Cardiac fibroblast (primary cell): ENCODE measurements at regions not wholly inside any gene's neighbourhood (a gene's known extent, or its start where the extent isn't known, plus 50 kb on each side); places are given as distances from the start of the nearest gene placed in this dataset.

Experiments used
- DNase-seq, 2 donors: peaks; one replicate each; pipeline versions ENCODE4 v3.0.0 to v3.0.0-alpha.2; 2010; ENCODE audit warnings: low read depth in 2 of 2
- H3K4me3 ChIP-seq, 2 donors: replicated peaks in 1 of 2; 1 replicate in 1 of 2; 2 replicates in 1 of 2; pipeline ENCODE4 v1.5.1; 2011; ENCODE audit warnings: low read depth in 2 of 2, low read length in 2 of 2, mild to moderate bottlenecking in 2 of 2, moderate library complexity in 1 of 2
- TF ChIP-seq, protein P1 (sequence below): IDR thresholded peaks from one replicate; pipeline ENCODE4 v1.5.1; 2011; ENCODE audit warnings: low read depth, mild to moderate bottlenecking, low read length, inconsistent platforms

DNA sequence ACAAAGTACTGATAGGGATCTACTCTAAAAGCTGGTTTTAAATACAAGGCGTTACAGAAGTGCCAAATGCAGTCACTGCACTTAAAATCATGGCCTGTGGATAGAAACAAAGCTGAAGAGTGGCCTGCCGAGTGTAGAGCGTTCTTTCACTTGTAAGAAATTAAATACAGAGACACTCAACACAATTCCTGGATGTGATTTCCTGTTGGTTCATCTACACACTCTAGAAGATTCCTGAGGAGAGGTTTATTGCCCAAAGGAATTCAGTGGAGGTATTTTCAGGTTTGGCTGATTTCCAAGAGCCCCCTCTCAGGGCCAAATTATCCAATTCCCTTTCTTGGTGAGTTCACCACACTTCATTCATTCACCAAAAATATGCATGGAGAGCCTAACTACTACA is 200.3 kb upstream of the IL12A start:
- TF ChIP-seq, protein P1, sequence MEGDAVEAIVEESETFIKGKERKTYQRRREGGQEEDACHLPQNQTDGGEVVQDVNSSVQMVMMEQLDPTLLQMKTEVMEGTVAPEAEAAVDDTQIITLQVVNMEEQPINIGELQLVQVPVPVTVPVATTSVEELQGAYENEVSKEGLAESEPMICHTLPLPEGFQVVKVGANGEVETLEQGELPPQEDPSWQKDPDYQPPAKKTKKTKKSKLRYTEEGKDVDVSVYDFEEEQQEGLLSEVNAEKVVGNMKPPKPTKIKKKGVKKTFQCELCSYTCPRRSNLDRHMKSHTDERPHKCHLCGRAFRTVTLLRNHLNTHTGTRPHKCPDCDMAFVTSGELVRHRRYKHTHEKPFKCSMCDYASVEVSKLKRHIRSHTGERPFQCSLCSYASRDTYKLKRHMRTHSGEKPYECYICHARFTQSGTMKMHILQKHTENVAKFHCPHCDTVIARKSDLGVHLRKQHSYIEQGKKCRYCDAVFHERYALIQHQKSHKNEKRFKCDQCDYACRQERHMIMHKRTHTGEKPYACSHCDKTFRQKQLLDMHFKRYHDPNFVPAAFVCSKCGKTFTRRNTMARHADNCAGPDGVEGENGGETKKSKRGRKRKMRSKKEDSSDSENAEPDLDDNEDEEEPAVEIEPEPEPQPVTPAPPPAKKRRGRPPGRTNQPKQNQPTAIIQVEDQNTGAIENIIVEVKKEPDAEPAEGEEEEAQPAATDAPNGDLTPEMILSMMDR: no peak
- no peak overlapping the region for H3K4me3 ChIP-seq
- DNase-seq: peak in 1 of 2 donors; percentile 23

DNA sequence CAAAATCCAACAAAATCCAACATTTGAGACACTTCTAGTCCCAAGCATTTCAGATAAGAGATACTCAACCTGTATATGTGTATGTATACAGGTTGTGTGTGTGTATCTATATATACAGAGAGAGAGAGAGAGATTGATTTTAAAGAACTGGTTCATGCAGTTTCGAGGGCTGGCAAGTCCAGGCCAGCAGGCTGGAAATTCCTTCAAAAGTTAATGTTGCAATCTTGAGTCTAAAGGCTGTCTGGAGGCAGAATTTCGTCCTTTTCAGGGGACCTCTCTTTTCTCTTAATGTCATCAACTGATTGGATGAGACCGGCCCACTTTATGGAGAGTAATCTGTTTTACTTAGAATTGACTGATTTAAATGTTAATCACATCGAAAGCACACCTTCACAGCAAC is 199.6 kb upstream of the IL12A start:
- TF ChIP-seq, protein P1: no peak
- no peak overlapping the region for H3K4me3 ChIP-seq
- DNase-seq: no peak

DNA sequence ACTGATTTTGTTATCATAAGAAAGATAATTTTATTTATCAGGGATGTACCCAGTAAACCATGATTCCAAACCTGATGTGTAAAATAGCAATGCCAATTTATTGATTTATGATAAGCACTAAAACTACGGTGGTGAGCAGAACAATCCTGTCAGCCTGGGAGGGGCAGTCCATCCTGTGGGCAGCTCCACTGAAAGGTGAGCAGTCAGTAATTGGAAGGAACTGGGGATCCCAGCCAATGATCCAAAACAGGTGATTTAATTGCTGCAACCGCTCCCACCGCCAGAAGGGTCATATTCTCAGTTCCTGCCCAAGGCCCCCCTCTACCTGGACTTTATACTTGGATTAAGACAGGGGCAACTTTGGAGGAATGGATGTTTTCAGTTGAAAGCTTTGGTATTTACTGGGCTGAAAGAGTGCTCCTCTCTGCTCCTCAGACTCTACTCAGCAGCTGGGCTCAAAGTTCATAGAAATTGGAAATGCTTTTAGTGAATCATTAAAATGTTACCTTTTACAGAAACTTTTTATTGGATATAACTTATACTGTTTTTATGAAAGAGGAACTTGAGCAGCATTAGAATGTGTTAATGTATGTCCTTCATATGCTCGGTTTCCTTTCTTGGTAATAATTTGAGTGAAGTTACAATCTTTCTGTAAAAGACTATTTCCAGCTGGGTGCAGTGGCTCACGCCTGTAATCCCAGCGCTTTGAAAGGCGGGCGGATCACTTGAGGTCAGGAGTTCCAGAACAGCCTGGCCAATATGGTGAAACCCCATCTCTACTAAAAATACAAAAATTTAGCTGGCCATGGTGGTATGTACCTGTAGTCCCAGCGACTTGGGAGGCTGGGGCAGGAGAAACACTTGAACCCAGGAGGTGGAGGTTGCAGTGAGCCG is 198.6 kb upstream of the IL12A start:
- no peak for DNase-seq
- H3K4me3 ChIP-seq: no peak overlapping the region
- TF ChIP-seq, protein P1: no peak

DNA sequence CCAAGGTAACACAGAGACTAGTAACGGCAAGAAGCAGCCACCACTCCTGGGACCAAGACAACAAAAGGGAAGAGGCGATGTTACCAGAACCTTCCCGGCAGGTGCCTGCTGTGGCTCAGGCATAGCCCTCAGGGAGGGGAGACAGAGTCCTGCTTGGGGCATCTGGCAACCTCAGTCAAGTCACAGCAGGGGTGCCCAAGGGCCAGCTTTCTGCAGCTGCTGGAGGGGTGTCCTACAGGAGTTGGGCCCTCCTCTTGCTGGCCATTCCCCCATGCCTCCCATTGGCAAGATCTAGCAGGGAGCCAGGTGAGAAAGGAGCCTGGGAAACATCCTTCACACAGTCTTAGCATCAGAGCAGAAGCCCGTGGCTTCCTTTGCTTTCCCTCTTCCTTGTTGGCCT is 197.3 kb upstream of the IL12A start:
- DNase-seq: no peak
- no peak overlapping the region for H3K4me3 ChIP-seq
- TF ChIP-seq, protein P1: no peak

DNA sequence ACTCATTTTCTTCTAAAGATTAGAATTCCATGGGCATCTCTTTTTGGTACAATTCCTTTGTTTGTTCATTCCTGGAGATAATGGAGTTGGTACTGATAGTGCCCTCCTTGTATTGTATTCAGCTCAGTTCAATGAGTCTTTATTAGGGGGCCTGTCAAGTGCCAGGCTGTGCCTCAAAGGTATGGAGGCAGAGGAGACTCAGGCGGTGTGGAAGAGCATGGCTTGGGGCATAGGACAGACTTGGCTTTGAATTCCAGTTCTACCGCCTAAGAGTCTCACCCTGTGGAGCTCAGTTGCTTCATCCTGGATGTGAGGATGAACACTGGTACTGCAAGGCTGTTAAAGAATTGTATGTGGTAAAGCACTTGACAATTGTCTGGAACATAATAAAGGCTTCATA is 196.6 kb upstream of the IL12A start:
- H3K4me3 ChIP-seq: no peak overlapping the region
- TF ChIP-seq, protein P1: no peak
- no peak for DNase-seq

DNA sequence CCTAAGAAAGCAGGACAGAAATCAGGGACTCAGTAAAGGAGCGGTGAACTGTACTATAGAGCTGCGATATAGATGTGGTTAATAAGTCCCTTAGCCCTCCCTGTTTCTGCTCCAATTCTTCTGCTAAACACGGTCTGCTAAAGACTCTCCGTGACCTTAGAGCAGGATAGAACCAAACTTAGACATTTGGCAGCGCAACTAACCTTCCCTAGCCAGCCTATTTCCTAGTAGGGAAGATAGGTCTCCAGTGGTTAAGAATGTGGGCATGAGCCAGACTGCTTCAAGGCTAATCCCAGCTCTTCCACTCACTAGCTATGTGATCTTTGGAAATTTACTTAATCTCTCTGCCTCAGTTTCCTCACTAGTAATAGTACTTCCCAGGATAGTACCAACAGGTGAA is 193.6 kb upstream of the IL12A start:
- DNase-seq: no peak
- H3K4me3 ChIP-seq: no peak overlapping the region
- TF ChIP-seq, protein P1: no peak
